HG02678 (cell line): ENCODE measurements at regions not wholly inside any gene's neighbourhood (a gene's known extent, or its start where the extent isn't known, plus 50 kb on each side); places are given as distances from the start of the nearest gene placed in this dataset.
"Not testable (repeated sequence)": the region's sequence is repeated elsewhere in the genome, so short reads cannot be mapped to it uniquely, and the experiment has no call there.

ENCODE experiments used
- ATAC-seq: cut with Tn5 transposase; IDR thresholded peaks from one replicate; pipeline ENCODE4 v1.9.1; 2021; ENCODE audit warnings: mild to moderate bottlenecking, moderate library complexity; ENCODE audit not compliant: unreplicated experiment

DNA sequence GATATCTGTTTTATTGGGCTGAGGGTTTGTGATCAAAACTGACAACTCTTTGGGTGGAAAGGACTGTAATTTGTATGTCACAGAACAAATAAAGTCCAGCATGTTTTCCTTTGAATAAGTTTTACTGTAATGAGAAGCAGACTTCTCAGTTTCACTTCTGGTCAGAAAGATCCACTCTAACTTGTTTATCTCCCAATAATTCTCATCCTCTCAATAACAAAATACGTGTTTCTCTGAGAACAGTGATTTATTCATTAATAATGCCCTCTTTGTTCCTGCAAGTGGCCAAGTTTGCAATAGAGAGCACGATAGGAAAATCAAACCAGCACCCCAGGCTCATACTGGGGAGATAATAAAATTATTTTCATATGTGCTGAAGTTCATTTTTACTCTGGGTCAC lies 190.6 kb downstream of the CNTN3 start:
- no peak for ATAC-seq

DNA sequence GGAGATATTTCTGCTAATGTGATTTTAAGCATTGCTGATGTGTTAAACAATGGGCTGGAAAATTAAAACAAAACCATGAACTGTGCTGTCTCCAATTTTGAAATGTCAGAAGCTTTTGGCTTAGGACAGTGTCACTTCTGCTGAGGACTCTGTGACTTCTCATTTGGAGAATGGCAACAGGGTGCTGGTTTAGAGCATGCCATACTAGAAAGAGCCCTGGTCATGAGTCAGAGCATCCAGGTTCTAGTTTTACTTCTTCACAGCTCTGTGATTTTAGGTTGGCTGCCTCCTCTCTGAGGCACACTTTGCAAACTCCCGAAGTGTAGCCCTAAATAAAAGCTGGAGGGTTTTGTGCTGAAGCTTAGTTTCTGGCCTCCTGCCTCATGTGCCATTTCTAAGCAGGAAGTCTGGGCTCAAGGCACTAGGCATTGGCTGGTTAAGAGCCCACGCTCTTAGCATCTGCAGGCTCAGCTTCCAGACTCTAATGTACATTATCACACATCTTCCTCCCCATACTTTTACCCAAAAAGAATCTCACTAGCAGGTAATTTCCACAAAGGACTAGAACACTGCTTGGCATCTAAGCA lies 193.8 kb downstream of the CNTN3 start:
- ATAC-seq, result no peak

DNA sequence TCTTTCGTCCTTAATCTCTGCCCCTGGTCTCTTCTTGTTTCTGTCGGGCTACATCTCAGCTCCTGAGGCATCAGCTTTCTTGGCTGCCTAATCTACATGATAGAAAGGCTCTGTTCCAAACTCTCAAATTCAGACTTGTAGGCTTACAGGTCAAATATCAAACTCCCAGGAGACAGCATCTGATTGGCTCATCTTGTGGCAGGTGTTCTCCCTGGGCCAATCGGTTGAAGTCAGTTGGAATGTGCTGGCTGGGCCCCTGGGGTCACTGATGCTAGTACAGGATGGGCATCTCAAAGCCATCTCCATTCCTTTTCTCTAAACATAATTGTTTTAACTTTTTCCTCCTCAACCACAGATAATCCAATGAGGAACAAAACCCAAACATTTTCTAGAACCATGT lies 198.7 kb downstream of the CNTN3 start:
- ATAC-seq, result no peak

DNA sequence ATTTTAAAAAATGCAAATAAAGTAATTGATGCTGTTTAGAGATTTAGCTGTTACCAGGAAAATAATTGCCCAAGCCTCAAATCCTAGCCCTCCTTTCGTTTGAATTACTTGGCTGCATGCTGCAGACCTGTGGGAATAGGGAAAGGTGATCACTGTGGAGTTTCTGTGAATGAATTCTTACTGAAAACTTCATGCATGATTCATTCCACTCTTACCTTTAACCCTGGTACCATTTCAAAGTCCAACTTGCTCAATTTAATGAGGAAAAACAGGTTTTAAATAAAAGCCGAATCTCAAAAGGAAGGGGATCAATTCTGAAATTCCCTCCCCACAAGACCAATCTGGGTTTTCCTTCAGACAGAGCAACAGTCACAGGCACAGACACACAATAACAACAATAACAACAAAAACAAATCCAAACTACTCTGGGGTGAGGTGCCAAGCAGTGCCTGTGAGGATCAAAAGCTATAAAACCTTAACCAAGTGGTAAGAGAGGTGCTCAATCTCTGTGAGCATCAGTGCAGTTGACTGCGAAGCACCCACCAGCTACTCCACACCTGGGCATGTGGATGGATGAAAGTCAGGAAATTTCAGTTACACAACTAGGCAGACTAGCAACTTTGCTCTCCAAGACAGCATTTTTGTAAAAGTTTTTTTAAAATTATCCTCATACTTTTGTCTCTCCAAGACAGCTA lies 200.8 kb downstream of the CNTN3 start:
- ATAC-seq, result no peak

DNA sequence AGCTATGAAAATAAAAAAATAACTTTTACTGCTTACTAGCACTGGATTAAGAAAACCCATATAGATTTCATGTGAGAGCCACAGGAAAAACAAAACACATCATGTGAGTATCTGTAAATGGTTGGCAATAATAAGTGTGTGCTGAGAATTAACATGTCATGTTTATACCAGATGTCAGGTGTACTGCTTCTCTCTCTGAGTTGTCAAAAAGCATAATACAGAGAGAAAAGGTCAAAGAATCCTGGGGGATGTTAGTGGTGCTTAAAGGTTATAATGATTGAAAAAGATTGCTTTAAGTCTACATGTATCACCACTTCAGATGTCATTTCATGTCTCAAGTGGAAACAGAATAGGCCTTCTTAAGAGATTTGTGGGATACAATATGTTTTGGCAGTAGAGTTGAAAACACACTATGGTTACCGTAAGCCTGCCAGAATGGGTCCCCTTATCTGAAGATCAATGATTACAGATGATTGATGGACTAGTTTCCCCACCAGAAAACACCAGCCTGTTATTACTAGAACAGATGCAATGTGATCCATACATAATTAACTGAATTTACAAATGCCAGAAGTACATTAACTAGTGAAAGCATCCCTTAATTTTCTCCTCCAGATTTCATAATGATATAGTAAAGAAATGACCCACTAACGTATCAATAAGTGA lies 204.1 kb downstream of the CNTN3 start:
- ATAC-seq, result no peak

DNA sequence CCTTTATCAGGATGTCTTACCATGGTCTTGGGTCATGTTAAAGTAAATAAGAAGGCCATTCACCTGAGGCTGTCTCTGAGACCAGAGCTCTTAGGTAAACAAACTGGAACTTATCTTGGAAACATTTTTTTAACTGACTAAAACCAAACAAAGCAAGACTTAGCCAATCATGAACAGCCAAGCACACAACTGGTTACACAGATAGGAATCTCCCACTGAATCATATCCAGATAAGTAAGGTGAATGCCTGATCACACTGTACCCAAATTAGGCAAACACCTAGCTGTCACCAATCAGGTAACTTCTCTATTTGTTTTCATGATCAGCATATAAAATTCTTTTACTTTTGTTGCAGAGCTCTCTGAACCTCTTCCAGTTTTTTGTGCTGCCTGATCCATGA lies 205.4 kb downstream of the CNTN3 start:
- ATAC-seq, result no peak

DNA sequence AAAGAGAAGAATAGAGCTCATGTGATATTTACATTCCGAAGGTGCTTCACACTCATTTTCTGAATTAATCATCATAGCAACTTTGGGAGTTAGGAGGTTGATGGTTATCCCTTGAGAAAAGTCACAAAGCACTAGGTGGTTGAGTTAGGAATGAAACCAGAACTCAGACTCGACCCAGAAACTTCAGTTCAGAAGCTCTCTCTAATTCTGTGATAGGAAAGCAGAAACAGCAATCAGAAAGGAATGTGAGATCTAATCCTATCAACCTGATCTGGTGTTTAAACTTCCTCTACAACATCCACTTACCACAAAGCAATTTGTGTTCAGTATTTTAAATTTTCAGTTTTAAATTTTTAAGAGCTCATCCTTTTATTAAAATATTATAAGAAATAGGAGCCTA lies 211.2 kb downstream of the CNTN3 start:
- ATAC-seq, result no peak

DNA sequence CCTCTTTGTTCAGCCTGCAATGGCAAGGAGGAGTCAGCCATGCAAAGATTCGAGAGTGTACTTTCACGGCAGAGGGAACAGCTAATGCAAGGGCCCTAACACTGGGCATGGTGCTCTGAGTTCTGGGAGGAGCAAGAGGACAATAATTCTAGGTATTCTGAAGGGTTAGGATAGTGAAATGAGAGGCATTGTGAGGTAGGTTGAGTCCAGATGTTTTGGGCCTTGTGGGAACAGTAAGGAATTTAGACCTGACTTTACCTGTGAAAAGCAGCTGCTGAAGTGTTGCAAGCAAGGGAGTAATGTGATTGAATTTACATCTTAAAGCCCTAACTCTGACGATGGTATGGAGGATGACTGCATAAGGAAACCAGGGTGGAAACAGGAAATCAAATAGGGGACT lies 211.6 kb downstream of the CNTN3 start:
- ATAC-seq, result no peak

DNA sequence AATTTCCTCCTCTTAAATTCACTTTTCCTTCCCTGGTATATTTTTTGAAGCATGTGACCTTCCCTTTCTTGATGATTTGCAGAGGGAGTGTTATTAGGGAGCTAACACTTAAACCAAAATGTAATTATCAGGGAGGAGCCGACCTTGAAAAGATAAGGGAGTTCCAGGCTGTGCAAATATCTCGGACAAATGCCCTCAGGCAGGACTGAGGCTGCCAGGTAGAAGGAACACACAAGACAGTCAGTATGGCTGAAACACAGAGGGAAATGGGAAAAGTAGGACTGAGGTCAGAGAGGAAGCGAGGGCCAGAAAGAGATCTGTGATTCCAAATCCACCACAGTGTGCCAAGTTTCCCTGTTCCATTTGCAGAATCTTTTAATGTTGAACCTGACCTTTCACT lies 221.0 kb downstream of the CNTN3 start:
- no peak for ATAC-seq

DNA sequence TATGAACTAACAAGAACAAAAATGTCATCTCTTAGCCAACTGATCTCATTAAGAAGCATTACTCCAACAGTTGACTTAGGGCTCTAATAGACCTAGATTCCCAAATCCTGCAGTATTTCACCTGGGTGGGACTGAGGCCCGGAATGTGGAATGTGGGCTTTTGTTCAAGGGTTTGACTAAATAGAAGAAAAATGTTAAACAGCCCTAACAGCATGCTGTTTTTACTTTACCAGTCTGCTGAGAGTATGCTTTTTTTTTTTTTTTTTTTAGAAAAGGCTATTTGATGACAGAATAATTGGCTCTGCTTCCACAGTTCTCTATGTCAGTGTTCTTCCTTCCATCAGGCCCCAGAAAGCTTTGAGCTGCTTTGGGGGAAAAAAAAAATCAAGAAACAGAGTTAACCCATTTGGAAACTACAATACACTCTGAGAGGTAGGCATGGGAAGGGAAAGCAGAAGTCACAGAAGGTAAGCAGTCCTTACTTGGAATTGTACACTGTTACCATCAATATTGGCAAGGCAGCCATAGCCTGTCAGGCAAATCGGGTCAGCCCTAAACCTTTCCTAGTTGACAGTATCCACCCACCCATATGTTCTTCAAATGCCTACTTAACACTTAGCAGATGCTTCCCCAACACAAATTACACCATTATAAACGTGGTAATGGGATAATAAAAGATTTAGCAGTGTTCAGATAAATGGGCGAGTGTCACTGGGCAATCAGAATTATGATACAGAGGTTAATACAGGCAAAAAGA lies 224.2 kb downstream of the CNTN3 start:
- ATAC-seq, result no peak

DNA sequence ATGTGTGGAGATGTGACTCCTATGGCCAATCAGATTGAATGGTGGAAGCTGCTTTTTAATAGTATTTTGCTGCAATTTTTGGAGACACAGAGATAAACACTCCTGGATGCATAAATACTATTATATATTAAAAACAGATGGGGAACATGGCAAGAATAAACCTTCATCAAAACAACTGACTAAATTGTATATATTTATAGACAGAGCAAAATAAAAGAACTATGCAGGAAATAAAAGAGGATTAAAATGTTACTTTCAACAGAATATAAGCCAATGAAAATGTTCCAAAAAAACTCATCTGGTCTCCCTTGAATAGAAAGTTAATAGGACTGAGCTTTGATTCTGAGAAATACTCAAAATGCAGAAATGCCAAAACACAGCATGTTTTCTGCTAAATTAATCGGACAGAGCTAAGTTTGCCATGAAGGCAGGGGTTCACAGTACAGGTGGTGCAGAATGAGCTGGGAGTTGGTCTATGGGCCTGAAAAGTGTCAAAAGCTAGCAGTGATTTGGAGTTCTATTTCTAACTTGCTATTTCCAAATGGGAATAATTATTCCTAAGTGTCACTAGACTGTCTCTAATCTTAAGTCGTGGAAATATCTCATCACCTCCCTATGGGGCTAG lies 227.2 kb downstream of the CNTN3 start:
- no peak for ATAC-seq

DNA sequence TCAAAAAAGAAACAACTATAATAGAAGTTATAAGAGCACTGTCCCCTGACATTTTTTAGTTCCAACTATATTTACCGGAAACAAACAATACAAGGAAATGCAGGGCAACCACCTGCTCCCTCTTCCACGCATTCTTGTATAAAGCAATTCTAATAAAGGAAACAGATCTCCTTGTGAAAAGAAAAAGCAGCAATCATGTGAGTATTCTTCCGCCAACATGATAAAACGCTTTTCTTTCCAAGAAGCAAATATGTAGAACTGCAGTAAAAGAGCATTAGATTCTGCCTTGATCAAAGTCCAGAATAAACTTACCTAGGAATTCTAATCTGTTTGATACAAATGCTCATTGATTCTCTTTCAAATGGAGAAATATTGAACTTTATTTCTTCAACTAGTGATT lies 230.3 kb downstream of the CNTN3 start:
- no peak for ATAC-seq

DNA sequence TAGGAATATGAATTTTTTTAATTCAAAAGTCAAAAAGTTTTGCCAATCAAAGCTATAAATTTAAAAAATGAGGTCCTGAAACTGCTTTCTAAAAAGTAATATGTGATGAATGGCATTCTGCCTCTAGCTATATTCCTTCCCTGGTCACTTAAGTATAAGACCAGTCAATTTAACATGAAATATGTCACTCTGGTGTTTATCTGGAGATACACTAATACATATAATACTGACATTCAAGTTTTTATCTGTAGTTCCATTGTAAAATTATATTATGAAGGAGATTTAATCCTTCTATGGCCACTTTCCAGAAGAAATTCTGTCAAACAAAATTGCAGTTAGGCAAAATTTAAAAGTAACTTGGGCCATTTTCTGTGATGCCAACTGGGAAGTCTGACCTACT lies 236.8 kb downstream of the CNTN3 start:
- ATAC-seq, result no peak

DNA sequence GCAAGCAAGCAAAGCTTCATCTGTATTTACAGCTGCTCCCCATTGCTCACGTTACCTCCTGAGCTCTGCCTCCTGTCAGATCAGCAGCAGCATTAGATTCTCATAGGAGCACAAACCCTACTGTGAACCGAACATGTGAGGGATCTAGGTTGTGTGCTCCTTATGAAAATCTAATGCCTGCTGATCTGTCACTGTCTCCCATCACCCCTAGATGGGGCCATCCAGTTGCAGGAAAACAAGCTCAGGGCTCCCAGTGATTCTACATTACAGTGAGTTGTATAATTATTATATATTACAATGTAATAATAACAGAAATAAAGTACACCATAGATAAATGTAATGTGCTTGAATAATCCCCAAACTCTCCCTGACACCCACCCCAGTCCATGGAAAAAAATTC lies 238.1 kb downstream of the CNTN3 start:
- not testable (repeated sequence) for ATAC-seq

DNA sequence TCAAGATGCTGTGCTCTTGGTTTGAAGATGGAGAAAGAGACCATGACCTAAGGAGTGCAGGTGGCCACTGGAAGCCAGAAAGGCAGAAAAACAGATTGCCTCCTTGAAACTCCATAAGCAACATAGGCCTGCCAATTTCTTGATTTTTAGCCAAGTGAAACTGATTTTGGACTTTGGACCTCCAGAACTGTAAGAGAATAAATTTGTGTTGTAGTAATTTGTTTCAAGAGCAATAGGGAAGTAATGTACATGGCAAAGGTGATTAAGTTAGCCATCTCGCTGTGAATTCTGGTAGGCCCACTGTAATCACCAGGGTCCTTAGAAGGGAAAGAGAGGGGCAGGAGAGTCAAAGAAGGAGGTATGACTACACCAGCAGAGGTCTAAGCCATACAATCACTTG lies 238.8 kb downstream of the CNTN3 start:
- no peak for ATAC-seq

DNA sequence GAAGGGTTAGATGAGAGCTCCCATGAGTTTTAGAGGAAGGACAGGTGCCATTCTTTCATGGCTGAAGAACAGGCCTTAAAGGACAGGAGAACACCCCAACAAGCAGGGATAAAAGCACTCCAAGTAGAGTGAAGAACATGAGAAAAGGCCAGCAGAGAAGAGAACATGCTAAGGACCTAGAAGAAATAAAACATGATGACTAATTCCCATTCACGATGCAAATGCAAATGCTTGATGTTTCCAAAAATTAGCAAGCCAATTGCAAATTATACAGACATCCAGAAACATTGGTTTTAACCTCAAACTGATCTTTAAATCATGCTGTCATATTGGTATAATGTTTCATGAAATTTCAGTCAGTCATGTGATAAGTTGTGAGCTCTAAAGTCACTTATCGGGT lies 241.7 kb downstream of the CNTN3 start:
- ATAC-seq, result no peak

DNA sequence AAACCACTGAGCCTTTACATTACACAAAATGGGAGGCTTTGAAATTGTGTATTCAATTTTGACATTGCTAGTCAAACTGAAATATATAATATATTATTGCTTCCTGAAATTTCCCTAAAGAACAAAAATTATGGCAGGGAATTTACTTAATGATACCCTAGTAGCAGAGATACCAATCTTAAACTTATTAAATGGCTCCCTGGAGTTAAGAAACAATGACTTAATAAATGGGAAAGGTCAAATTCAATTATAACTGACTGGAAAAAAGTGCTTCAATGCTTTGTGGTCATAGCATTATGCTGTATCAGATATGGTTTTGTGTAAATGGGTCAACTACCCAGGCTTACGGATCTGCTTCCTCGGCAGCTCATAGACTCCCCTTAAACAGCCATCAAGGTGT lies 244.1 kb downstream of the CNTN3 start:
- ATAC-seq, result no peak

DNA sequence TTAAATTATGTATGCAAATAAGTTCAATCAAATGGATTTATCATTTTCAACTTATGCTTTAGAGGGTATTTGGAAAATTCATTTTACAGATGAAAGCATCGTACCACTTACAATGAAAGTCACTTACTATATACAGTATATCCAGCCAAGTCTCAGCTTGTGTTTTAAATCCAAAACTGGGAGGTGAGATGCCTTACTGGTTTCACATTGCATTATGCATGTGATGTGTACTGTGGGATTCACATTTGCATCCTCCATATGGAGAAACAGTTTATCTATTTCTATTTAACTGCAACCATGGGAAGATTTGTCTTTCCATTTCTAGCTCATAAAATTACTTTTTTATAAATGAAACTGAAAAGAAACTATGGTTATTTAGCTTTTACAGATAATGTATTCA lies 248.1 kb downstream of the CNTN3 start:
- no peak for ATAC-seq

DNA sequence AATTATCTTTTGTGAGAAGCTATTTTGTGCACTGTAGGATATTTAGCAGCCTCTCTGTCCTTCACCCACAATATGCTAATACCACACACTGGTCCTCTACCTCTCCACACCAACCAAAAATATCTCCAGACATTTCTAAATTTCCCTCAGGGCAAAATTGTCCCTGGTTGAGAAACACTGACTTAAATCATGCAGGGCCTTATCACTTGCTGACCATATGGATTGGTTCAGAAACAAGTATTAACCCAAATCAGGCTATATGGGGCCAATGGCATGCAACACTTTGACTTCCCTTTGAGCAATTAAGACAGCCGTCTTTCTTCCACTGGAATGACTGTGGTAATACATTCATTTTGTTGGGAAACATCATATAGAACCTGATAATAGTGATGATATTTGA lies 251.1 kb downstream of the CNTN3 start:
- ATAC-seq, result no peak

DNA sequence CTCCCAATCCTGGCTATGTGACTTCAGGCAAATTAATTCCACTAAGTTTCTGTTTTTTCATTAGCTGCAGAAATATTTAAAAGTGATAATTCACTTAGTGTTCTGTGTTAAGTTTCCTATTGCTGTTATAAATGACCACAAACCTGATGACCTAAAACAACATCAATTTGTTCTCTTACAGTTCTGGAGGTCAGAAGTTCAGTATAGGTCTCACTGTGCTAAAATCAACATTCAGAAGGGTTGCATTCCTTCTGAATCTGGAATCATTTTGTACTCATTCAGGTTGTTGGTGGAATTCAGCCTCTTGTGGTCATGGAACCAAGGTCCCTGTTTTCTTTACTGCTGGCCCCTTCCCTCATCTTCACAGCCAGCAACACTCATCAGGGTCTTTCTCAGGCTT lies 254.1 kb downstream of the CNTN3 start:
- no peak for ATAC-seq

DNA sequence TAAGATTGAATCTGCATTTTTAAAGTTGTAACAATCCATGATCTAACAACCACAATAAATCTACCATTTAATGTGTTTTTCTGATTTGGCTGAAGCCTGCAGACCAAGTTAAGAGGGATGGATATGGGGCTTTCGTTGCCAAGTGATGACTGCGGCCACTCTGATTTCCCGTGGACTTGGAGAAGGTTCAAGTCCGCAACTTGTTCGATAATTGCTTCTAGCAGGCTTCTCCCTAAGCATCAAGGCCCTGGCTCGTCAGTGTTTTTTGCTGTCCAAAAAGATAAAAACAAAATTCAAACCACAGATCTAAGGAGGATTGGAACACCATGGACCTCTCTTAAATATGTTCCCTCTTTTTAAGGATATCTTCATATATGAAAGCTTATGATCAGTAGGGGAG lies 256.6 kb downstream of the CNTN3 start:
- no peak for ATAC-seq
